Right forelimb (tissue), 1 donor: ENCODE measurements at regions not wholly inside any gene's neighbourhood (a gene's known extent, or its start where the extent isn't known, plus 50 kb on each side); places are given as distances from the start of the nearest gene placed in this dataset.

Experiments used
- DNase-seq: peaks from one replicate; pipeline ENCODE4 v3.0.0-alpha.2; 2018

- peak; percentile 70 for DNase-seq
Measured at GRCh38 chr5:158175934-158176481, 317.1 kb upstream of the CLINT1 start.

DNA sequence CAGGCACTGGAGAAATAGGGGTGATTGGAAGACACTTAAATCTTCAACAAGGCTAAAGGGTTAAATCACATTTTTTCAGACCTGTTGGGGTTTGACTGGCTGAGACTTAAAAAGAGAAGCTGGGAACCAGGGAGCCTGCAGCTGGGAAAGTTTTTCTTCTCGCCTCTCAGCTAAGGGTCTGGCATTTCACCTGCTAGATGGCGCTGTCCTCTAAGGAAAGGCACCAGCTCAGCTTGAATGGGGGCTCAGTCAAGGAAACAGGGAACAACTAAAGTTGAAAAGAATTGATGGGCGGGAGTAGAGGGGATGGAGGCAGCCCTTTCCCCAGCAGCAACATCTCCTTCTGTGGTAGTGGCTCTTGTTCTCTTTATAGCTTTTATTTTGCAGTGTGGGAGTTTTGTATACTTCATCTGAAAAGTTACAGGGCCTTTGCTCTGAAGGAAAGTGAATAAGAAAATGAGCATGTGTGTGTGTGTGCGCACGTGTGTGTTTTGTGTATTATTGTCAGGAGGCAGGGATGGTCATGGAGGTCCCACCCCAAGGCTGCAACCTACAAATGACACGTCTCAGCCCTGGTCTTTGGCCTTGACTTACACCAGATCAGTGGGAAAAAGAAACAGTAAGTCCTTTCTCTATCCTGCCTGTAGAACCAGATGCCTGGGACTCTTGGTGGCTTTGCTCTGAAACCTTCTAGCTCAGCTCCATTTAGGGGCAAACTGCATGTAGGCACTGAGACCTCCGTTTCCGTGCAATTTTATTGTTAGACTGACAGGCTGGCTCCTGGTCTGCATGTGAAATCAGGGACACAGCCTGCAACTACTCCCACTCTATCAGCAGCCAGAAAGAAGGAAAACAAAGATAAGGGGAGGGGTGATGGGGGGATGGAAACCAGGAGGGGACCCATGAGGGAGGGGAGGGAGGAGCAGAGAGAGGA is 316.2 kb upstream of the CLINT1 start:
- peak; percentile 89 for DNase-seq

- no peak for DNase-seq
Measured at GRCh38 chr5:158174026-158174425, 315.1 kb upstream of the CLINT1 start.

GRCh38 chr5:158172005-158172404 is 313.1 kb upstream of the CLINT1 start:
- DNase-seq = no peak

DNA sequence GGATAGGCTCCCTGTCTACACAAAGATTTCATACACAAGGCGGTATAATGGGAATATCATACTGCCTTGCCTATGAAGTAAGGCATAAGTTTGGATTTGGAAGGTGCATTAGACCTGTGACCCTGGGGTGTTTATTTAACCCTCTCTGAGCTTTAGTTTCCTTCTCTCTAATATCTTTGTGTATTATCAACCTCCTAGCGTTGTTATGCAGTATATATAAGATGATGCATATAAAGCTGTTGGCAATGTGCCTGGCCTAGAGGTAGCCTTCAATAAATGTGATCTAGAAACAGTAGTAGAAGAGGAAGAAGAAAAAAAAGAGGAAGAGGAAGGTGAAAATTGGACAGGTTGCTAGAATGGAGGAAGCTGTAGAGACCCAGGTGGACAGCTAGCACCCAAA is 311.6 kb upstream of the CLINT1 start:
- DNase-seq = no peak

DNA sequence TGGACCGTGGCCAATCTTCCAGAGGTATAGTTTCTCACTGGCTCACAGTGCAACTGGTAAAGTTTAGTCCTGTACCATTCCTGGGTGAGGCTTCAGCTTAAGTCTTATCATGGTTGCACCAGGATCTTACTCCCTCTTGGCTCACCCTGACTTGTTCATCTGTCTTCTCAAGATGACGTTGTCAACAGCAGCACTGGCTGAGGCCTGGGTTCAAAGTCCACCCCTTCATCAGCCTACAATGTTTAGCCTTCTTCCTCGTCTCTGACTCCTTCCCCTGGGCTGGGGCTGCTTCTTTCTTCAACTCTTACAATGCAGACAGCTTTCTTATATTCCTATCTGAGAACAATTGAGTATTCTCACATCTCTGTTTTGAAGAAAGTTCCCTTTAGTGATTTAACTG is 311.1 kb upstream of the CLINT1 start:
- no peak for DNase-seq

- no peak for DNase-seq
Measured at GRCh38 chr5:158166424-158166823, 307.5 kb upstream of the CLINT1 start.

GRCh38 chr5:158165647-158166046 is 306.7 kb upstream of the CLINT1 start:
- no peak for DNase-seq

DNA sequence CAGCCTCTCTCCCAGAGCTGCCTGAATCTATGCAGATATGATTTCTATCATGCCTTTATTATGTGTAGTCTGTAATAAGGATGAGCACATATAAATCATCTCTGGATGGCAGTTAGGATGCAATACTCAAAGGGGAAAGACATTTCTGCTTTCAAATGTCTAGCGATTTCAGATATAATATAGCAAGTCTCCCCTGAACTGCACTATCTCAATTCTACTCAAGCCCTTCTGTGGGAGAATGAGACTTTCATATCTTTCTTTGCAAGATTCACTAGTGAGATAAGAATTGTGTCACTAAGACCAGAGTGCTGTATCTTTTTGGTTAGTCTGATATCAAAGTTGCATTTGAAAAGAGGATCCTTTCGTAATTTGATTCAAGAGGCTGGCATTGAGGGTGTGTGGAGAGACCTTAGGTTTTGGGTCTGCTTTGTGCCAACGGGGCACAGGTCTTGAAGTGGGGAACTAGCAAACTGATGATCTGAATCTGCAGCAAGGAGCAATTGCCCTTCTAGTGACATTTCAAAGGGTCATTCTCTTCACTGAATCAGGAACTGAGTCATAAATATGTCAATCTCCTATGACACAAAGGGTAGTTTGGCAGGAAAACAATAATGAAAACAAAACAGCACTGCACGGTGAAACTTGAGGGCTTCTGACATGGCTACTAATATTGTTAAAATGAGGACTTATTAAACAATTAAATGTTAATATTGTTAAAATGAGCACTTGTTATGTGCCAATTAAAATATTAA is 305.5 kb upstream of the CLINT1 start:
- no peak for DNase-seq

- no peak for DNase-seq
Measured at GRCh38 chr5:158163451-158164295, 304.7 kb upstream of the CLINT1 start.

- no peak for DNase-seq
Measured at GRCh38 chr5:158162479-158163034, 303.6 kb upstream of the CLINT1 start.

GRCh38 chr5:158162026-158162425 is 303.1 kb upstream of the CLINT1 start:
- DNase-seq = no peak

- no peak for DNase-seq
Measured at GRCh38 chr5:158159621-158160020, 300.7 kb upstream of the CLINT1 start.

DNA sequence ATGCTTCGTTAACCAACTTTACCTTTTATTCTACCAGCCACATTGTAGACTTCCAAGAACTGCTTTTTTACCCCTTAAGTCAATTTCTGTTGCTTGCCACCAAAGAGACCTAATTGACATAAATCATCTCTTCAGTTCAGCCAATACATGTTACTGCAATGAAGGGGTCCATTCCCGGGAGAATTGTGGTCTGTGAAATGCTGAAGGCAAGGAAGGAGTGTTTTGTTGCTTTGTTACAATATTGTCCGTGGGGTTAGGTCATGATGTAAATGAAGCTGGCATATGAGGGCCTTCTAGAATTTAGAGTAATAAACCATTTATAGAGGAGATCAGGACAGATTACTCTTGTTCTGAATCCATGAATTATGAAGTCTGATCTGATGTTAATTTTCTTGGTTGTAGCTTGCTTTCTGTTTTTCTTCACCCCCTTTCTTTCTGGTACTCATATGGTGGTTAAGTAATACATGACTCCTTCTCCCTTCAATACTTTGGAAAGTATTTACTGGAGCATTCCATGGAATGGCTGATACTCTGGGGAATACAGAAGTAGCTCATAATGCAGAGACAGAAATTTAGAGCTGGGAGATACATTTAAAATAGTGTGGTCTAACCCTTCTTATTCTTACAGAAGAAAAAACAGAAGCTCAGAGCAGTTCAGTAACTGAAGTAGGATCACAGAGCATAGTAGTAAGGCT is 297.0 kb upstream of the CLINT1 start:
- no peak for DNase-seq

GRCh38 chr5:158155067-158155466 is 296.1 kb upstream of the CLINT1 start:
- DNase-seq = no peak

DNA sequence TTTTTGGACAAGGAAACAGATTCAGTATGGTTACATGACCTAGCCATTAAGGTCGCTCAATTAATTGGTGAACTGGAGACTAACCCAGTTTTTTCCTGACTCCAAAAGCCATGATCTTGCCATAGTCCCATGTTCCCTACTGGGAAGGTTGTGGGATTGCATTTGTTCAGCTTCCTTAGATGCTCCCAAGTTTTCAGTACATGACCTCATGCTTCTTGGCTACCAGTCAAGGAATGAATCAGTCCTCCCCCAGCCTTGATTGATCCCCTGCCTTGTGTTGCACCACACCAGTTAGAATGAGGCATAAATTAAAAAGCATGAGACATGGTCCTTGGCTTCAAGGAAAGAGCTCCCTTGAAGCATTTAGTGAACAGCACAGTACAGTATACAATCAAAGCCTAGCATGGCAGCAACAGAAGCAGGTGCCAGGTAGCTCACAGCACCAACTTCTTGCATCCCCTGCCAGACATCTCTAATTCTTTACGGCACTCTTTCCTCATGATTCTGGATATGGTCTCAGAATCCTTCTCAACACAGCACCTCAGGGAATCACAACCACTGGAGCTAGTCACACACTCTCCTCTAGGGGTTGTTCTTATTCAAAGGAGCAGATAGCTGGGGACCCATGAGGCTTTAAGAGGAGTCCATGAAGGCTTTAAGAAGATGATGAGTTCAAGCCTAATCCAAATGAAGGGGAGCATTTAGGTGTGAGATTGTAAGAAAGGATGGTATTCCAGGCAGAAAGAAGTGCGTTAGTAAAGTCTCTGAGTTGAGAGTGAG is 295.5 kb upstream of the CLINT1 start:
- no peak for DNase-seq

DNA sequence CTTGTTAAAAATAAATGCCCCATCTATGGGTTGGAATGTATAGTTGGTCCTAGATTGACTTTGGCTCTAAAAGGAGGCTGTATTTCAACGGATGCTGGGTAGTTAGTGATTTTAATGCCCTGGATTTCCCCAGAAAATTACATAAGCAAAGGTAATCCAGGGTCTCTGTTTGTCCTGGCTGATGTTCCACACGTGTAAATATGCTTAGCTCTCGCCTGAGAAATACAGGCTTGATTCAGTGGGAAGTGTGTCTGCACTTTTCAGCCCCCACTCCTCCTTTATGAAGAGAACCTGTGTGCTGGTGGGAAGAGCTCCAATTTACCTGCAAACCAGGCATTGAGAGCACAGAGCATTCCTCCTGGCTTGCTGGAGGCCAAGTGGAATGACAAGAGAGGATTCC is 294.6 kb upstream of the CLINT1 start:
- DNase-seq = no peak

DNA sequence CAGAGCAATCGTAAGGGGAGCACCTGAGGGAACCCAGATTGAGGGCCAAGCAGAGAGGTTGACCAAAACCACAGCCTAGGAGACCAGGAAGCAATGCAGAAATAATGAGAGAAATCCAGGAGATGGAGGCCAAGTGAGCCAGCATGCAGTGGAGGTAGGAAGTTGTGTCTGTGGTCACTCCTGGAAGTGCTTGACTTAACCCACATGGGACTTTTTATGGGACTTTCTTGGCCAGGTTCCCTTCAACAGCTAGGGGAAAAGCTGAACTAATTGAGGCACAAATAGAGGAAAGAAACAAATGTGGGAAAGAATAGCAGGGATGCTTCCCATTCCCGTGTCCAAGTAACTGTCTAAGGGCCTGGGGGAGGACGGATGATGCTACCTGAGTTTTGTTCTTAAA is 293.2 kb upstream of the CLINT1 start:
- no peak for DNase-seq

GRCh38 chr5:158147227-158147626 is 288.3 kb upstream of the CLINT1 start:
- DNase-seq = no peak

- DNase-seq = no peak
Measured at GRCh38 chr5:158145827-158146226, 286.9 kb upstream of the CLINT1 start.

- no peak for DNase-seq
Measured at GRCh38 chr5:158143081-158143480, 284.1 kb upstream of the CLINT1 start.
